ENCODE measurements at regions not wholly inside any gene's neighbourhood (a gene's known extent, or its start where the extent isn't known, plus 50 kb on each side); places are given as distances from the start of the nearest gene placed in this dataset.
A peak's percentile ranks its signal among the peaks of the same experiment; 100 is the strongest.

DNA sequence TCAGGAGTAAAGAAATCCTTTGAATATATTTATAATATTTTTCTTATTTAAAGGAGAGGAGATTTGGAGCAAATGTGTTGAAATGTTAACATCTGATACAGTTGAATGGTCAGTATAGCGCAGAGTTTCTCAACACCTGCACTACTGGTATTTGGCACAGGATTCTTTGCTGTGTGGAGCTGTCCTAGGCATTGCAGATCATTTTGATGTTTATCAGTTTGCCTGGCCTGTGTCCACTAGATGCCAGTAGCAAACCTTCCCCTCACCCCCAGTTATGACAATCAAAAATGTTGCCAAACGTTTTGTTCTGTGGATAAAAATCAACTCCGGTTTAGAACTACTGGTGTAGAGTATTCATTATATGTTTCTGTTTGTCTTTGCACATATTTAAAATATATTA lies 765.3 kb upstream of the SLIT2 start:
- CTCF ChIA-PET = interaction anchor here (0.6 kb wide), 1 partner anchor 47 kb away, joined by 3 read pairs; no protein-coding TSS in a partner anchor
- Histone ChIP-seq H3K9me3 (ENCODE audit: insufficient read depth, low read depth) (no peaks in the 10 kb centered on the region), H3K4me2 (no peak overlapping the region), H3K4me1 (replicated peaks; ENCODE audit: insufficient read depth) (no peaks in the 10 kb centered on the region), H3K27ac (no peak overlapping the region), H3K9me2 (ENCODE audit: insufficient read depth) (no peaks in the 10 kb centered on the region), H2AFZ (no peak overlapping the region), H3K79me2 (ENCODE audit: low read depth) (no peaks in the 10 kb centered on the region), H3F3A (ENCODE audit: insufficient read depth, low read depth) (no peaks in the 10 kb centered on the region), H4K20me1 (ENCODE audit: insufficient read depth) (no peaks in the 10 kb centered on the region), H3K27me3 (ENCODE audit: insufficient read depth, low read depth) (no peaks in the 10 kb centered on the region), H3K36me3 (ENCODE audit: low read depth) (no peaks in the 10 kb centered on the region), H3K4me3 (no peak overlapping the region)
- peak; percentile 35 to 44 for DNase-seq
- intact Hi-C loops (cut with micrococcal nuclease; ENCODE audit: unreplicated experiment) = loop anchor here (2.0 to 5.0 kb wide), 3 partner anchors 251 to 799 kb away; no protein-coding TSS in a partner anchor
- TF ChIP-seq, protein P1, sequence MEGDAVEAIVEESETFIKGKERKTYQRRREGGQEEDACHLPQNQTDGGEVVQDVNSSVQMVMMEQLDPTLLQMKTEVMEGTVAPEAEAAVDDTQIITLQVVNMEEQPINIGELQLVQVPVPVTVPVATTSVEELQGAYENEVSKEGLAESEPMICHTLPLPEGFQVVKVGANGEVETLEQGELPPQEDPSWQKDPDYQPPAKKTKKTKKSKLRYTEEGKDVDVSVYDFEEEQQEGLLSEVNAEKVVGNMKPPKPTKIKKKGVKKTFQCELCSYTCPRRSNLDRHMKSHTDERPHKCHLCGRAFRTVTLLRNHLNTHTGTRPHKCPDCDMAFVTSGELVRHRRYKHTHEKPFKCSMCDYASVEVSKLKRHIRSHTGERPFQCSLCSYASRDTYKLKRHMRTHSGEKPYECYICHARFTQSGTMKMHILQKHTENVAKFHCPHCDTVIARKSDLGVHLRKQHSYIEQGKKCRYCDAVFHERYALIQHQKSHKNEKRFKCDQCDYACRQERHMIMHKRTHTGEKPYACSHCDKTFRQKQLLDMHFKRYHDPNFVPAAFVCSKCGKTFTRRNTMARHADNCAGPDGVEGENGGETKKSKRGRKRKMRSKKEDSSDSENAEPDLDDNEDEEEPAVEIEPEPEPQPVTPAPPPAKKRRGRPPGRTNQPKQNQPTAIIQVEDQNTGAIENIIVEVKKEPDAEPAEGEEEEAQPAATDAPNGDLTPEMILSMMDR (conservative IDR thresholded peaks at IDR 0.05) = no peak
- no peak for TF ChIP-seq EZH2 (IDR thresholded peaks at IDR 0.05; ENCODE audit: low read depth)
- POLR2A ChIA-PET (ENCODE audit: unreplicated experiment) = no interaction called here
- no TSS peak for BruUV-seq (replicated peaks)

DNA sequence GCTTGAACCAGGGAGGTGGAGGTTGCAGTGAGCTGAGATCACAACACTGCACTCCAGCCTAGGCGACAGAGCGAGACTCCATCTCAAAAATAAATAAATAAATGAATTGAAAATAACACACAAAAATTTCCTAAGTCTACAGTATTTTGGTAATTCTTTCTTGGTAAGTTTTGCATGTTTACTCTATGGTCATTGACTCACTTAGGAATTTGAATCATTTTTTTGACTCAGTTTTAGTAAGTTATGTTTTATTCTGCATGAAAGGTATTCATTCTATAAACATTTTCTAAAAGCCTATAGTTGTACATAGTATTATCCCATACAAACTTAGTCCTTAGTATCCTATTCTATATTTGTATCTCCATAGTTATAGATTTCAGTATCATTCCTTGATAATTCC lies 772.9 kb upstream of the SLIT2 start:
- ChIA-PET POLR2A (ENCODE audit: unreplicated experiment) (no interaction called here), CTCF (no interaction called here)
- Histone ChIP-seq H3K9me3 (ENCODE audit: insufficient read depth, low read depth) (no peaks in the 10 kb centered on the region), H3K36me3 (ENCODE audit: low read depth) (no peaks in the 10 kb centered on the region), H3K79me2 (ENCODE audit: low read depth) (no peaks in the 10 kb centered on the region), H3K9me2 (ENCODE audit: insufficient read depth) (no peaks in the 10 kb centered on the region), H2AFZ (no peak overlapping the region), H3K4me3 (no peak overlapping the region), H3K27me3 (ENCODE audit: insufficient read depth, low read depth) (no peaks in the 10 kb centered on the region), H3K4me2 (no peak overlapping the region), H3K4me1 (replicated peaks; ENCODE audit: insufficient read depth) (no peaks in the 10 kb centered on the region), H3F3A (ENCODE audit: insufficient read depth, low read depth) (no peaks in the 10 kb centered on the region), H4K20me1 (ENCODE audit: insufficient read depth) (no peaks in the 10 kb centered on the region), H3K27ac (no peak overlapping the region)
- TF ChIP-seq, protein P1 (conservative IDR thresholded peaks at IDR 0.05) = no peak
- no peak for TF ChIP-seq EZH2 (IDR thresholded peaks at IDR 0.05; ENCODE audit: low read depth)
- intact Hi-C loops (cut with micrococcal nuclease; ENCODE audit: unreplicated experiment) = no loop called here
- BruUV-seq (replicated peaks) = no TSS peak
- no peak for DNase-seq

DNA sequence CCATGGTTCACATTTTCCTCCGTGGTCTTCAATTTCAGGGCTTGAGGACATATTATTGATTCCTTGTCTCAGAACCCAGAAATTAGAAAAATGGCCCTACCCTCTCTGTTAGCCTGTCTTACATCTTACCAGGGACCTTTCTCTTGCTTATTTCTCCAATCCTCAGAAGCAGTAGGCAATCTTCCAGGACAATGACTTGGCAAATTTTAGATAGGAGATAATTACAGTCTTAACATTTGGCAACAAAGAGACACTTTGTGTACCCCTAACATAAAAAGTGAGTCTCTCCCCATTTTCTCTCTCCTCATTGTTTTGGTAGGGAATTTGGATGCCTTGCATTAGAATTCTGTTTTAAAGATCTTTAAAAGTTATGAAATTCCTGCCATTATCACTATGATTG lies 778.1 kb upstream of the SLIT2 start:
- DNase-seq = no peak
- H3K4me2 ChIP-seq = no peak overlapping the region
- H3F3A ChIP-seq (ENCODE audit: insufficient read depth, low read depth) = no peaks in the 10 kb centered on the region
- no peak for TF ChIP-seq EZH2 (IDR thresholded peaks at IDR 0.05; ENCODE audit: low read depth)
- TF ChIP-seq, protein P1 (conservative IDR thresholded peaks at IDR 0.05) = no peak
- H3K9me2 ChIP-seq (ENCODE audit: insufficient read depth) = no peaks in the 10 kb centered on the region
- intact Hi-C loops (cut with micrococcal nuclease; ENCODE audit: unreplicated experiment) = no loop called here
- BruUV-seq (replicated peaks) = no TSS peak
- H3K27ac ChIP-seq = no peak overlapping the region
- POLR2A ChIA-PET (ENCODE audit: unreplicated experiment) = no interaction called here
- H3K4me1 ChIP-seq (replicated peaks; ENCODE audit: insufficient read depth) = no peaks in the 10 kb centered on the region
- no peaks in the 10 kb centered on the region for H3K79me2 ChIP-seq (ENCODE audit: low read depth)
- no peak overlapping the region for H3K4me3 ChIP-seq
- no peaks in the 10 kb centered on the region for H3K27me3 ChIP-seq (ENCODE audit: insufficient read depth, low read depth)
- no peaks in the 10 kb centered on the region for H4K20me1 ChIP-seq (ENCODE audit: insufficient read depth)
- CTCF ChIA-PET = no interaction called here
- H2AFZ ChIP-seq = no peak overlapping the region
- H3K9me3 ChIP-seq (ENCODE audit: insufficient read depth, low read depth) = no peaks in the 10 kb centered on the region
- no peaks in the 10 kb centered on the region for H3K36me3 ChIP-seq (ENCODE audit: low read depth)

Measured in PC-9 (cell line).